DND-41 (cell line): ENCODE measurements at regions not wholly inside any gene's neighbourhood (a gene's known extent, or its start where the extent isn't known, plus 50 kb on each side); places are given as distances from the start of the nearest gene placed in this dataset.

Experiments
- EZH2 ChIP-seq: IDR thresholded peaks from 3 replicates; pipeline ENCODE4 v1.6.1; 2012; ENCODE audit warnings: borderline replicate concordance, low read depth, mild to moderate bottlenecking, moderate library complexity, low read length, inconsistent platforms; ENCODE audit not compliant: severe bottlenecking
- TF ChIP-seq, protein P1 (sequence below): IDR thresholded peaks from 2 replicates; pipeline ENCODE4 v1.5.1; 2012; ENCODE audit warnings: borderline replicate concordance, low read length, moderate library complexity, mild to moderate bottlenecking; ENCODE audit not compliant: poor library complexity, severe bottlenecking; ENCODE audit errors: extremely low read depth

DNA sequence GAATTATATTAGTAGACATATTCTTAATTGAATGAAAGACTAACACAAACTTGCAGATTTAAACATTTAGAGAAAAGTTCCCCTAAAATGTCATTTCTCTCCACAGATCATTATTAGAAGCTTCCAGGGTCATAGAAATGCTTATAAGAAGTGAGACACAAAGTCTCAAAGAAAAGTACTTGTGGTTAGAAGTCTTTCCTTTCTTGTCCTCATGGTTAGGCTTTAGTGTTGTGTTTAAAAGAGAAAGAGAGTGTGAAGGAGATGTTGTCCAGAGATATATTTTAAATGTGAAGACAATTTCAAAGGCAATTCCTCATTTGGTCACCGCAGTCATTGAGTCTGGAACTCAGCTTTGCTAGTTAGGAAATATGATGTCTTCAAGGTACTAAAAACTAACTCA, 230.4 kb upstream of the ARPP21 start:
- TF ChIP-seq, protein P1, sequence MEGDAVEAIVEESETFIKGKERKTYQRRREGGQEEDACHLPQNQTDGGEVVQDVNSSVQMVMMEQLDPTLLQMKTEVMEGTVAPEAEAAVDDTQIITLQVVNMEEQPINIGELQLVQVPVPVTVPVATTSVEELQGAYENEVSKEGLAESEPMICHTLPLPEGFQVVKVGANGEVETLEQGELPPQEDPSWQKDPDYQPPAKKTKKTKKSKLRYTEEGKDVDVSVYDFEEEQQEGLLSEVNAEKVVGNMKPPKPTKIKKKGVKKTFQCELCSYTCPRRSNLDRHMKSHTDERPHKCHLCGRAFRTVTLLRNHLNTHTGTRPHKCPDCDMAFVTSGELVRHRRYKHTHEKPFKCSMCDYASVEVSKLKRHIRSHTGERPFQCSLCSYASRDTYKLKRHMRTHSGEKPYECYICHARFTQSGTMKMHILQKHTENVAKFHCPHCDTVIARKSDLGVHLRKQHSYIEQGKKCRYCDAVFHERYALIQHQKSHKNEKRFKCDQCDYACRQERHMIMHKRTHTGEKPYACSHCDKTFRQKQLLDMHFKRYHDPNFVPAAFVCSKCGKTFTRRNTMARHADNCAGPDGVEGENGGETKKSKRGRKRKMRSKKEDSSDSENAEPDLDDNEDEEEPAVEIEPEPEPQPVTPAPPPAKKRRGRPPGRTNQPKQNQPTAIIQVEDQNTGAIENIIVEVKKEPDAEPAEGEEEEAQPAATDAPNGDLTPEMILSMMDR, result no peak
- no peak for TF ChIP-seq EZH2
